ENCODE measurements at regions not wholly inside any gene's neighbourhood (a gene's known extent, or its start where the extent isn't known, plus 50 kb on each side); places are given as distances from the start of the nearest gene placed in this dataset.

DNA sequence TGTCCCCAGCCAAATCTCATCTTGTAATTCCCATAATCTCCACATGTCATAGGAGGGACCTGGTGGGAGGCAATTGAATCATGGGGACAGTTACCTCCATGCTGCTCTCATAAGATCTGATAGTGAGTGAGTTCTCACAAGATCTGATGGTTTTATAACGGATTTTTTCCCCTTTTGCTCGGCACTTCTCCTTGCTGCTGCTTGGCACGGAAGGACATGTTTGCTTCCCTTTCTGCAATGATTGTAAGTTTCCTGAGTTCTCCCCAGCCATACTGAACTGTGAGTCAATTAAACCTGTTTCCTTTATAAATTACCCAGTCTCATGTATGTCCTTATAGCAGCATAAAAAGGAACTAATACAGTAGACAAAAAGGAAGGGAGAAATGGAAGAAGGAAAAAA lies 76.7 kb upstream of the CCNG1 start:
- Mint-ChIP-seq H3K27ac (no peak overlapping the region), H3K36me3 (peaks cover 2% of the 10 kb centered on the region), H3K4me1 (no peaks in the 10 kb centered on the region), H3K9me3 (peaks cover 0 to 7% (median 2%) of the 10 kb centered on the region in 3 donors), H3K27me3 (peaks cover 1% of the 10 kb centered on the region), H3K4me3 (no peak overlapping the region)

GRCh38 chr5:163361450-163361849 lies 75.9 kb upstream of the CCNG1 start:
- Mint-ChIP-seq H3K36me3 (peaks cover 2% of the 10 kb centered on the region), H3K27me3 (peaks cover 1% of the 10 kb centered on the region), H3K4me3 (no peak overlapping the region), H3K4me1 (no peaks in the 10 kb centered on the region), H3K9me3 (peaks cover 0 to 9% (median 2%) of the 10 kb centered on the region in 3 donors), H3K27ac (no peak overlapping the region)

GRCh38 chr5:163362840-163363371 lies 74.5 kb upstream of the CCNG1 start:
- Mint-ChIP-seq H3K27me3 (peaks cover 1% of the 10 kb centered on the region), H3K27ac (no peak overlapping the region), H3K4me3 (no peak overlapping the region), H3K9me3 (peaks cover 2 to 9% (median 2%) of the 10 kb centered on the region in 3 donors), H3K36me3 (peaks cover 1% of the 10 kb centered on the region), H3K4me1 (no peaks in the 10 kb centered on the region)

DNA sequence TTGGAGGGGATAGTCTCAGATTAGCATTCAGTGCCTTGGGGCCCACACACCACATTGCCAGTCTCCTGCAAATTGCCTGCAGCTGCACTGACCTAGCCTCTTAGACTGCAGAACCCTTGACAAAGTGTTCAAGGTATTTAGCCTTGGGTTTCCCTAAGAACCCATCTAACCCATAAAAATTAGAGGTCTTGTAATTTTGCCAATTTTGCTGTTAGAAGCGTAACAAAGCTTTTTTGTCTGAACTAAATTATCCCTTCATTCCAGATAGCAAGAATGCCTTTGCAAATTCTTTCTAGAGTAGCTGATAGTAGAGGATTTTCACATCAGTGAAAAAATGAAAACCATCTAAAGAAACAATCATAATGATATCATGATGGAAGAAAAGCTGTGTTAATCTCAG lies 74.0 kb upstream of the CCNG1 start:
- Mint-ChIP-seq H3K27ac (no peak overlapping the region), H3K27me3 (peaks cover 1% of the 10 kb centered on the region), H3K9me3 (peaks cover 2 to 9% (median 2%) of the 10 kb centered on the region in 3 donors), H3K4me3 (no peak overlapping the region), H3K36me3 (peaks cover 1% of the 10 kb centered on the region), H3K4me1 (no peaks in the 10 kb centered on the region)

DNA sequence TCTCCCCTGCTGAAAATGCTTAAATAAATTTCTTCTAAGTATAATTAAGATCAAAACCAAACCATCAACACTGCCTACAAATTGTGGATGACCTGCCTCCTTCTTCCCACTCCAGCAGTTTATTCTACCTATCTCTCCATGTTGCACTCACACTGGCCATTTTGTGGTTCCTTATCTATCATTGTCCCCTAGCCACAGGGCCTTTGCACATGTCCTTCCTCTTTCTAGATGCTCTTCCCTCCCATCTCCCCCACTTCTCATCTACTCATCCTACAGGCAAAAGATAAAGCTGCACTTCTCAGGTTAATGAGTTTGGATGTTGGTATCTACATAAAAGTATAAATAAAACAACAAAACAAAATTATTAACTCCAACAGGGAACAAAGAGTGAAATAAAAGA lies 70.6 kb upstream of the CCNG1 start:
- H3K36me3 Mint-ChIP-seq, result peaks cover 1% of the 10 kb centered on the region
- no peak overlapping the region for H3K27ac Mint-ChIP-seq
- H3K9me3 Mint-ChIP-seq, result peaks cover 2 to 9% (median 2%) of the 10 kb centered on the region in 3 donors
- H3K27me3 Mint-ChIP-seq, result peaks cover 5% of the 10 kb centered on the region
- H3K4me1 Mint-ChIP-seq, result no peaks in the 10 kb centered on the region
- H3K4me3 Mint-ChIP-seq, result no peak overlapping the region

- Mint-ChIP-seq H3K9me3 (peaks cover 0 to 5% (median 2%) of the 10 kb centered on the region in 3 donors), H3K4me3 (no peak overlapping the region), H3K4me1 (no peaks in the 10 kb centered on the region), H3K36me3 (no peaks in the 10 kb centered on the region), H3K27me3 (peaks cover 5% of the 10 kb centered on the region), H3K27ac (no peak overlapping the region)
Observed at GRCh38 chr5:163369776-163370385, 67.5 kb upstream of the CCNG1 start.

- peaks cover 2% of the 10 kb centered on the region for H3K36me3 Mint-ChIP-seq
- H3K9me3 Mint-ChIP-seq, result no peaks in the 10 kb centered on the region
- H3K27ac Mint-ChIP-seq, result no peak overlapping the region
Observed at GRCh38 chr5:163373436-163374084, 63.8 kb upstream of the CCNG1 start.

DNA sequence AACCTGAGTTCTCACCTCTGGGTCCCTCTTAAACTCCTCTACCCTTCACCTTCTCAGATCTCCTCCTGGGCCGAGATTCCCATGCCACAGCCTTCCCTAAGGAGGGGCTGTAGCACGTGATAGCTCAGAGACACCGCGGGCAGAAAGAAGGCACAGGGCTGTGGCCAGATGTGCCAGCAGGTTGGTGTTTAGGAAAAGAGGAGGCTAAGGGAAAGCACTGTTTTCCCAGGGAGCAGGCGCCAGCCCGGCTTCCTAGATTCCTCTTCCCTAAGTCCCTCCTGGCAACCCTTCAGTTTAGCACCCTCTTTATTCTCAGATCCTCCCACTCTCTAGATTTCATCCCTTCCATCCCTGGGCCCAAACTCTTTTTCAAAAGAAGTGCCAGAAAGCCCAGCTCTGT lies 59.4 kb upstream of the CCNG1 start:
- Mint-ChIP-seq H3K4me3 (no peak overlapping the region), H3K27ac (no peak overlapping the region), H3K27me3 (peaks cover 6% of the 10 kb centered on the region), H3K4me1 (peaks cover 0 to 2% (median 0%) of the 10 kb centered on the region in 3 donors), H3K9me3 (peaks cover 0 to 7% (median 2%) of the 10 kb centered on the region in 3 donors), H3K36me3 (peaks cover 5% of the 10 kb centered on the region)

More at GRCh38 chr5:163373436-163374084, 63.8 kb upstream of the CCNG1 start:
- Mint-ChIP-seq H3K4me3 (no peak overlapping the region), H3K4me1 (no peaks in the 10 kb centered on the region), H3K27me3 (peaks cover 4% of the 10 kb centered on the region)

GRCh38 chr5:163379298-163380155 lies 57.9 kb upstream of the CCNG1 start:
- Mint-ChIP-seq H3K27me3 (peaks cover 6% of the 10 kb centered on the region), H3K27ac (no peak overlapping the region), H3K9me3 (peaks cover 0 to 7% (median 2%) of the 10 kb centered on the region in 3 donors), H3K4me1 (peaks cover 0 to 2% (median 0%) of the 10 kb centered on the region in 3 donors), H3K4me3 (no peak overlapping the region), H3K36me3 (peaks cover 5% of the 10 kb centered on the region)

DNA sequence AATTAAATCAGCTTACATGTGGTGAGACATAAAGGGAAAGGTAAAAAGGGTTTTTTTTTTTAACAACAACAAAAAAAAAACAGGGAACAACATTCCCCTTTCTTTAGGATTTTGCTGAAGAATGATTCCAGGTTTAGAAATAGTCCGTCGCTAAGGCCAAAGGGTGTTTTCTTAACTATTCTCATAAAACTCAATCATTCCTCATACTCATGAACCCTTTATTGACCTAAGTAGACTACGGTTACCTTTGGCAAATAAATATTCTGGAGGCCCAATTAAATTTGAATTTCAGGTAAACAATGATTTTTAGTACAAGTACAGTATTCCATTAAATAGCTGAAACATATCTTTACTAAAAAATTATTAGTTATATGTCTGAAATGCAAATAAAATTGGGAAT lies 55.6 kb upstream of the CCNG1 start:
- peaks cover 6% of the 10 kb centered on the region for H3K27me3 Mint-ChIP-seq
- peaks cover 3% of the 10 kb centered on the region for H3K36me3 Mint-ChIP-seq
- H3K9me3 Mint-ChIP-seq, result peaks cover 0 to 7% (median 2%) of the 10 kb centered on the region in 3 donors
- H3K27ac Mint-ChIP-seq, result no peak overlapping the region
- H3K4me3 Mint-ChIP-seq, result no peak overlapping the region
- H3K4me1 Mint-ChIP-seq, result peaks cover 0 to 2% (median 0%) of the 10 kb centered on the region in 3 donors

- Mint-ChIP-seq H3K36me3 (peaks cover 5% of the 10 kb centered on the region), H3K4me3 (no peak overlapping the region), H3K27me3 (peaks cover 6% of the 10 kb centered on the region), H3K27ac (no peak overlapping the region), H3K9me3 (peaks cover 0 to 7% (median 2%) of the 10 kb centered on the region in 3 donors), H3K4me1 (peaks cover 0 to 2% (median 0%) of the 10 kb centered on the region in 3 donors)
Observed at GRCh38 chr5:163383754-163384153, 53.6 kb upstream of the CCNG1 start.

DNA sequence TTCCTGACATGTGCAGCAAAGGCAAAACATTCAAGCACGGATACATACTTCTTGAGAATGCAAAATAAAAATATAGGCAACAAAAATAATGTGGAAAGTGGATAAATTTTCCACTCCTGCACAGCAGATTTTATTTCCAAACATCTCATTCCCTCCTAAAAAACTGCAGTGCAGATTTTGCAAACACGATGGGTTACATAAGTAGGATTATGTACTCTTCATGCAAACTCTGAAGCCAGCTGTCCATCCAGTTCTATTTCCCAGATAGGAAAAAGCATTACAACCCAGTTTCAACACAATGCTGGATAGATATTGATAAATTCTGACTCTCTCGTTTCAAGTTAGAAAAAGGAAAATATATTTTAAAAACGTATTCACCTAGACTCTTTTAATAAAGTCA lies 52.7 kb upstream of the CCNG1 start:
- Mint-ChIP-seq H3K27ac (no peak overlapping the region), H3K27me3 (peaks cover 5% of the 10 kb centered on the region), H3K4me3 (no peak overlapping the region), H3K36me3 (peaks cover 5% of the 10 kb centered on the region), H3K9me3 (peaks cover 0 to 9% (median 2%) of the 10 kb centered on the region in 3 donors), H3K4me1 (peaks cover 0 to 2% (median under 1%) of the 10 kb centered on the region in 3 donors)

DNA sequence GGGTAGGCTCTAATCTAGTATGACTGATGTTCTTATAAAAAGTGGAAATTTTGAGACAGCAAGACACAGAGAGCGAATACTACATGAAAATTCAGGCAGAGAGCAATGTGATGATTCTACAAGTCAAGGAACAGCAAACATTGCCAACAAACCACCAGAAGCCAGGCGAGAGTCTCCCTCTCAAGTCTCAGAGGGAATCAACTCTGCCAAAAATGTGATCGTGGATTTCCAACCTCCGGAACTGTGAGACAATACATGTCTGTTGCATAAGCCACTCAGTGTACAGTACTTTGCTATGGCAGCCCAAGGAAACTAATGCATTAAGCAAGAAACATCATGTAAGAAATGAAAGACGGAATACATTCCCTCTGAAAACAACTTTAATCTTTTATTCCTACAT lies 52.1 kb upstream of the CCNG1 start:
- no peak overlapping the region for H3K4me3 Mint-ChIP-seq
- H3K9me3 Mint-ChIP-seq, result peaks cover 0 to 6% (median under 1%) of the 10 kb centered on the region in 3 donors
- peaks cover 5% of the 10 kb centered on the region for H3K36me3 Mint-ChIP-seq
- peaks cover 0 to 2% (median 1%) of the 10 kb centered on the region in 3 donors for H3K4me1 Mint-ChIP-seq
- H3K27ac Mint-ChIP-seq, result no peak overlapping the region
- H3K27me3 Mint-ChIP-seq, result peaks cover 2% of the 10 kb centered on the region

DNA sequence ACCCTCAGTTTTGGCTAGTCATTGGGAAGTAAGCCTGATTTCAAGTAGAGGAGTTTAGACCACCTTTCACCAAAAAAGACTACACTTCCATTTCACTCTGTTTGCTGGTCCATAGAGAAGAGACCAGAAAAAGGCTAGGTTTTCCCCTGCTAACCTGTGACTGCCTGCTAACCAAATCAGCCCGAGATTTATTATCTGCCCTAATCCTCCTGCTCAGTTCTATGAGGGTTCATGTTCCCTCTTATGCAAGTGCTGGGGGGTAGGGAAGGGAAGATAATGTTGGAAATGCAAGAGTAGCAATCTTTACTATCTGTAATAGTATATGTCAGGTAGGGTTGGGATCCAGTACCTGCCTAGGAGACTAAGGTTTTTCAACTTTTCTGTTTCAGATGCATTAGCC lies 51.6 kb upstream of the CCNG1 start:
- no peak overlapping the region for H3K4me3 Mint-ChIP-seq
- peaks cover 0 to 2% (median 1%) of the 10 kb centered on the region in 3 donors for H3K4me1 Mint-ChIP-seq
- peaks cover 2% of the 10 kb centered on the region for H3K27me3 Mint-ChIP-seq
- H3K9me3 Mint-ChIP-seq, result peaks cover 3 to 6% (median 3%) of the 10 kb centered on the region in 3 donors
- no peak overlapping the region for H3K27ac Mint-ChIP-seq
- H3K36me3 Mint-ChIP-seq, result peaks cover 5% of the 10 kb centered on the region

DNA sequence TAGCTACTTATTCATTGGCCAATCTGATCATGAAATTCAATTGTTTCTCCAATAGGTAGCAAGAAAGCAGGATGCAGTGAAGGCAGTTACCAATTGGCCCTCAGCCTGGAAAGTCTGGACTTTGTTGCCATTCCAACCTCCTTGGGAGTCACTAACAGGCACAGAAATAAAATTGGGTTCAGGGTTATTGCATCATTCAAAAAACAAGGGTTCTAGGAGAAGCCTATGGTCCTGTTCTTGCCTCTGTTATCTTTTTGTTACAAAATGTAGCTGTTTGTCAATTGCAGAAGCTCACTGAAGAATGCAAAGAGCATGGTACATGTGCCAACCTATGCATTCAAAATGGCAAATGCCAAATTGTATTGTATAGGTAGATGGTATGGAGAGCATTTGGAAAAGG lies 51.0 kb upstream of the CCNG1 start:
- Mint-ChIP-seq H3K4me1 (peaks cover 0 to 2% (median 1%) of the 10 kb centered on the region in 3 donors), H3K4me3 (no peak overlapping the region), H3K27me3 (peaks cover 4% of the 10 kb centered on the region), H3K9me3 (peaks cover 3 to 6% (median 5%) of the 10 kb centered on the region in 3 donors), H3K36me3 (peaks cover 5% of the 10 kb centered on the region), H3K27ac (no peak overlapping the region)

Measured in IgD-negative memory B cell (primary cell).